Nucleus accumbens (tissue), 56 donors: ENCODE measurements at regions not wholly inside any gene's neighbourhood (a gene's known extent, or its start where the extent isn't known, plus 50 kb on each side); places are given as distances from the start of the nearest gene placed in this dataset.
A peak's percentile ranks its signal among the peaks of the same experiment; 100 is the strongest.
"Not testable (repeated sequence)": the region's sequence is repeated elsewhere in the genome, so short reads cannot be mapped to it uniquely, and the experiment has no call there.

Experiments used
- DNase-seq, 56 donors: peaks; one replicate each; lab custom pipeline; 2025; lab: John Stamatoyannopoulos, UW

DNA sequence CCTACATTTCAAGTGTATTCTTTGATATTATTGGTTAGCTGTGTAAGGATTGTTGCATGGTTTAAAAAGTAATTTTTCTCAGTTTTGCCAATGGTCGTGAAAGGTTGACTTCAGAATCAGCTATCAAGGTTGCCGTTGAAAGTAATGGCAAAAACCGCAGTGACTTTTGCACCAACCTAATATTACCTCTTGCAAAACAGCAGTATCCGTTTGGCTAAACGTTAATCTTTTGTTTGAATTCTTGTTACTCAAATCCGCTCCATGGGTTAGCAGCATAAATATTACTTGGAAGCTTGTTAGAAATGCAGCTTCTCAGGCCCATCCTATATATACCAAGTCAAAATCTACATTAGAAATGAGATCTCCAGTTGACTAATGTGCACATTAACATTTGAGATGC is 141.6 kb upstream of the PRSS12 start:
- DNase-seq, result not testable (repeated sequence)

DNA sequence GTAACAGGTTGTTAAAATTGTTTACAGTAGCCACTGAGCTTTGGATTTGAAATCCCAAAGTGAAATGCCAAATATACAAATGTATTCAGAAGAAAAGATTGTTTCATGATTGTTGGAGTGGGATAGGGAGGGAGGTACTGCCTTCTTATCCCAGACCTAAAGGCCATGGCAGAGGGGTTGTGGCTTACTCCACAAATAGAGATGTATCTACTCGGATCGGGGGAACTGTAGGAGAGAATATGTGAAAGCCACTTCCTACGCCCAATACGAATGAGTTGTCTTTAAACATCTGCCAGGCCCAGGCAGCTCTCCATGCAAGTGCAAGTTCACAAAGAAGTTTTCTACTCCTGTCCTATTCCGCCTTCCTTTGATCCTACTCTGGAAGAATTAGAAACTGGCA is 150.2 kb upstream of the PRSS12 start:
- DNase-seq, result not testable (repeated sequence)

DNA sequence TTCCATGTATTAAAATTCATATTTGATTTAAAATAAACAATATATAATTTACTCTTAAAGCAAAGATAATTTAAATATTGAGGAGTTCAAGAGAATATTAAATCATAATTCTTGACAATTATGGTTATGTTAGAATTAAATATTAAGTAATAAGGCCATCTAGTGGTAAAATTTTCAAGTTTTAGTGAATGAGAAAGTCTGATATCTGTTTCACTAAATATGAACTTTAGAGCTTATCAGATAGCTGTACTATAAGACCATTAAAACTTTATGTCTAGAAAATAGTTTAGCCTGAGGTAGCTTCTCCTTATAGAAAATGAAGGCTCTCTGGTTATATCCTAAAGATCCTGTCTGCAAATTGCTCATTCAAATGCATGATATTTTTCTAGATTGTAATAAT is 152.1 kb upstream of the PRSS12 start:
- not testable (repeated sequence) for DNase-seq

DNA sequence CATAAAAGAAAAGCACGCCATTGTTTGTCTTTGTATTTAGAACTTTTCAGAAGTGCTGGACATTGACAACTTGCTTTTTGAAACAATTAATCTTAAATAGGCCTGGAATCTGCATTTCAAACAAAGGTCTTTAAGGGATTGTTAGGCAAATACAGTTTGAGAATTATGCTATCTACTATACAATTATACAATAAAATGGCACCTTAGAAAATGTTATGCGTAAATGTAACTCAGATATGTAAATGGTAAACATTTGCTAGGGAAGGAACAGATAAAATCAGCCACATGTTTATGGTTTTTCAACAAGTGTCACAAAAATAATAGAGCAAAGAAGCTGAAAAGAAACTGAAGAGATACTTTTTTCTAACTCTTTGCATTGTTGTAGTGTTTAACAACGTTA is 152.7 kb upstream of the PRSS12 start:
- not testable (repeated sequence) for DNase-seq

DNA sequence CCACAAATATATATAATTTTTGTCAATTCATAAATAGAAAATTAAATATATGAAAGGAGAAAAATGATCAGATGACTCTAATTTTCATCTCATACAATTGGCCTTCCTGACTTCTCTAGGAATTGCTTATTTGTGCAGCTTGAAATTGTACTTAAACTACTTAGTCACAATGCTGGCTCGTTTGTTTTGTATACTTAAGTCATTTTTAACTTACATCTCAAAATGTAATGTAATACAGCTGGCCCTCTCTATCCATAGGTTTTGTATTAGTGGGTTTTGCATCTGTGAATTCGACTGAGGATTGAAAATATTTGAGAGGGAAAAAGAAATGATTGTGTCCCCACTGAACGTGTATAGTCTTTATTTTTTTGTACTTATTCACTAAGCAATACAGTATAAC is 160.1 kb upstream of the PRSS12 start:
- not testable (repeated sequence) for DNase-seq

DNA sequence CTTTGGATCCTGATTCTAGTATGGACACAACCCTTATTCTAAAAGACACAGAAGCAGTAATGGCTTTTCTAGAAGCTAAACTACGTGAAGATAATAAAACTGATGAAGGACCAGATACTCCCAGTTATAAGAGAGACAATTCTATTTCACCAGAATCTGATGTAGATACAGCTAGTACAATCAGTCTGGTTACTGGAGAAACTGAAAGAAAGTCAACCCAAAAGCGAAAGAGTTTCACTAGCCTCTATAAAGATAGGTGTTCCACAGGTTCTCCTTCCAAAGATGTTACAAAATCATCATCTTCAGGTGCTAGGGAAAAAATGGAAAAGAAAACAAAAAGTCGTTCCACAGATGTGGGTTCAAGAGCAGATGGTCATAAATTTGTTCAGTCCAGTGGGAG is 161.5 kb upstream of the PRSS12 start:
- DNase-seq, result not testable (repeated sequence)

DNA sequence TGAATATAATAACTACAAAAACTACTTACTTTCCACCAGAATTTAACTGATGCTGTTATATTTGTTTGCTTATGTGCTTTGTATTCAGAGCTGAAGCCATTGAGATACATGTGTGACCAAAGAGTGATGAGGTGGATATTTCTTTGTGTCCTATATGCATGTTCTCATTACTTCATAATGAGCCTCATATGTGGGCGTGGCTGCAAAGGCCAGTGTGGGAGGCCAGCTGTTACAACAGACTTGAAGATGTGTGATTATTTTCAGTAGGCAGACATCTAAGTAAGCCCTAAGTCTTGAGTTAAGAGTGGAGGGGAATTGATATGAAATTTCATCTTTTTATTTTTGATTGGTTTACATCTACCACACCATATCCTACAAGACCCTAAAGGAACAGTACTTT is 163.3 kb upstream of the PRSS12 start:
- DNase-seq, result not testable (repeated sequence)

DNA sequence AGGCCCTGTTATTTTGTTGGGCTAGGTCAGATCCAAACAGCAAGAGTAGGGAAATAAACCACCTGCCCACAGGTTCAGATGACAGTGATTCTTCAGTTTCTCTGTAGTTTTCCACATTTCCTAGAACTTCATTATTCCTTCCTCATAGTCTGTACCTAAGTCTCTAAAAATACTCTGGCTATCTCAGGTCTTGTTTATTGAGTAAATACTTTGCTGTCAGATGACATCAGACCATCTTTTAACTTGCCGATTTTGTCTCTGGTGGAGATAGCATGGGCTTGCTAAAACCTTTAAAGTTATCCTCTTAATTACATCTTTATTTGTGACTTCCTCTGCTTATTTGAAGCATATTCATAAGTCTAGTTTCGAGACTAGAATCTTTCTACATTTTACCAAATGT is 155.1 kb upstream of the METTL14 start:
- DNase-seq, result not testable (repeated sequence)

DNA sequence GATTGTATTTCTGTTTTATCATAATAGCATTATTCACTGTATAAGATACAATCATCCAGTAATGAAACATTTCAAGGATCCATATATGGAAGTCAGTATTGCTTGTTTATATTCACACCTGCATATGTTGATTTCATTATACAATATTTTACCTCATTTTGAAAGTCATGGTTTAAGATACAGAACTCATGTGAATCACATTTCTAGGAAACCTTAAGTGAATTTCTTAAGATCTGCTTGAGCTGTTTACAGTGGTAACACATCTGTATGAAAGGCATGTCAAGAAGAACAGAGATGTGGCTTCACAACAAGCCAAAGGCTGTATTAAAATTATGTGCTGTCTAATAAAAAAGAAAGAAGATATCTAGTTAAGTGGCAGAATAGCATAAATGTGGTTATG is 153.2 kb upstream of the METTL14 start:
- DNase-seq, result not testable (repeated sequence)

DNA sequence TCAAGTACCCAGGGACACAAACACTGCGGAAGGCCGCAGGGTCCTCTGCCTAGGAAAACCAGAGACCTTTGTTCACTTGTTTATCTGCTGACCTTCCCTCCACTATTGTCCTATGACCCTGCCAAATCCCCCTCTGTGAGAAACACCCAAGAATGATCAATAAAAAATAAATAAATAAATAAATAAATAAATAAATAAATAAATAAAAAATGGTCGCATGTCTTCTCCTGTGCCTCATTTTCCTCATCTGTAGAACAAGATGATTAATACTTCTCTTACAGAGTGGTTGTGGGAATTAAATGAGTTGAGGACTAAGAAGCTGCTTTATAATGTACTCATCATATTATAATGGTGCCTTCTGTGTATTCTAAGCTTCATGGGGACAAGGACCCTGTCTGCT is 149.4 kb upstream of the METTL14 start:
- not testable (repeated sequence) for DNase-seq

DNA sequence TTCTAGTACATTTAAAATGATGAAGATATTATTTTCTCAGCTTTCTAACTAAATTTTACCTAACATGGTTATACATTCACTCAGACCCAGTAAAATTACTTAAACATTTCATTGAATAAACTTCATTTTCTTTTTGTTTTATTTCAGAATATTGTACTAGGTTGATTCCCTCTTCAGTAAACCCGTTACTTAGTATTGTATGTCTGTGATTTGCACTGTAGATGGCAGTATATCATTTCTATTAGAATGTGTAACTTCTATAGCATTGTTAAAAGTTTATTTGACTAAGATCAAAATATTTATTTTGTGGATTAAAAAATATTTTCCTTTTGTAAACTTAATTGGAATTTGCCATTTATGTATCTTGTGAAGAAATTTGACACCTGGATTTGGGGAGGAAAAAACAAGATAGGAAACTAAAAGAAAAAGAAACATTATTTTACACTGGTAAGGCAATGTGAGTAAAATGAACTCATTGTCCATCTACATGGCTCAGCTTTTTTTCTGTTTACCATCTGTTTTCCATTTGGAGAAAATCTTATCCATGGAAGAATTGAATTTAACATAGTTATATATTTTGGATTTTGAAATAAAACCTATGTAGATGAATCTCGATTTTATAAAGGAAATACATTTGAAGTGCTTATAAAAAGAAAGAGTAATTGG is 145.6 kb upstream of the METTL14 start:
- not testable (repeated sequence) for DNase-seq

DNA sequence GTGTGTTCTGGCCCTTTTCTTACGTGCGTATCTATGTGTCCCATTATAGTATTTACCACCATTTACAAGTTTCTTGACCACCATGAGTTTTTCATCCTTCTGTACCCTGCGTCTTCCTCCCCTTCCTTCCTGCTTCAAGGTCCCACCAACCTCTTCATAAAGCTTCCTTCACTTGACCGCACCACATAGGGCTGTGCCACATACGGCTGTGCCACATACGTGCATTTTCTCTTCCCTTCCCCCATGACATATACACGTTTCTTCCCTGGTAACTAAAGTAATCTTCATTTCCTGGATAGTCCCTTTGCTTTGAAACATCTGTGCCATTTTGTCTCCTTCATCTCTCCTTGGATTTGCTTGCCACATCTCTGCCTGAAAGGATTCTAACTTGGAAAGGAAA is 128.6 kb upstream of the METTL14 start:
- not testable (repeated sequence) for DNase-seq

DNA sequence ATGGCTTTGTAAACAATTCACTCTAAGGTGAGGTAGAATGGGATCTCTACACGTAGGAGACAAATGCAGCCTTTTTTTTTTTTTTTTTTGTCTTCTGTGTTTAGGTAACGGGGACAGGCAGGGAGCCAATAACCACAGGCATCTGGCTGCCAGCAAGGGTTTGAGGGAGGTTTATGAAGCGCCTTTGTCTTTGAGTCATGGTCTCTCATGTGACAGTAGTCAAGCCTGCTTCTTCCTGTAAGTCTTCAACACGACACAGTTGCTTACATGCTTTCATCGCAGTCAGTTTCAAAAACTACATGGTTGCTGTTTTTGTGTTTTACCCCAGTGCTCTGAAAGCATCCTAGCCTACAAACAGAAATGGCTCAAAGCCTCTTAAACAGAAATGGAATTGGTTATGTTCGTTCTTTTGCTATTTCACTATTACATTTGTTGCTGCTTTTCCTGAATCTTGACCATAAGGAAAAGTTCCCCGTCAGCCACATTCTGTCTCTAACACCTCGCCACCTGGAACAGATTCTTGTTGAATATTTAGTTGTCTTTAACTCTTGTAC is 127.8 kb upstream of the METTL14 start:
- DNase-seq, result peak in 1 of 56 donors; percentile 6

DNA sequence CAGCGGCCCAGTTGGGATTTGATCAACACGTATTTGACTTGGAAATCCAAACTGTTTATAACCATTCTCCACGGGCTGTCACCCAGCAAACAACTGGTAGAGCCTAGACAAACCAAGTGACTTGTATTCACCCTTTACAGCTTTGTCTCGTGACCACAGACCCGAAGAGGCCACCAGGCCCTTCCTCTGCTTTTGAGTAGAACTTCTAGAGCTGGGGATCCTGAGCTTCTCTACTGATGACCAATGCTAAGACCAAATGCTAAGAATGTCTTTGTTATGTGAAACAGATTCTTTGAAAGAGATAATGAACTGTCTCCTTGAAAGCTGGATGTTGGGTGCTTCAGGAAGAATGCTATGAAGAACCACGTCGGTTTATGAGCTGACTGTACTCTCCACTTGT is 127.0 kb upstream of the METTL14 start:
- not testable (repeated sequence) for DNase-seq

DNA sequence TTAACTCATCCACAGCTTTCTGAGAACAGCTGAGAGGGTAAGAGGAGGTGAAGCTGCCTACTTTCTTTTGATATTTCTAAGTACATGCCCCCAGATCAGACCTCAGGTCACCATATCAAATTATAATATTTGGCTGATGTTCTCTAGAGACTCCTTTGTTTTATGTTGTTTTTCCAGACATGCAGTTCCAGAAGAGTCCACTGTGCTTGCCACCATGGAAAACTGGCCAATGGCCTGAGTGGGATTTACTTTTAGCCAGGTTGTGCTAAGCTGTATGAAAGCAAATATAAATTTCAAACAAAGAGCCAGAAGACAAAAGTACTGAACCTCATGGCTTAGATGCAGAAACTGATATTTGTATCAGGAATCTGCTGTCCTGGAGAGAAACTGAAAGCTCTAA is 123.6 kb upstream of the METTL14 start:
- DNase-seq, result not testable (repeated sequence)

DNA sequence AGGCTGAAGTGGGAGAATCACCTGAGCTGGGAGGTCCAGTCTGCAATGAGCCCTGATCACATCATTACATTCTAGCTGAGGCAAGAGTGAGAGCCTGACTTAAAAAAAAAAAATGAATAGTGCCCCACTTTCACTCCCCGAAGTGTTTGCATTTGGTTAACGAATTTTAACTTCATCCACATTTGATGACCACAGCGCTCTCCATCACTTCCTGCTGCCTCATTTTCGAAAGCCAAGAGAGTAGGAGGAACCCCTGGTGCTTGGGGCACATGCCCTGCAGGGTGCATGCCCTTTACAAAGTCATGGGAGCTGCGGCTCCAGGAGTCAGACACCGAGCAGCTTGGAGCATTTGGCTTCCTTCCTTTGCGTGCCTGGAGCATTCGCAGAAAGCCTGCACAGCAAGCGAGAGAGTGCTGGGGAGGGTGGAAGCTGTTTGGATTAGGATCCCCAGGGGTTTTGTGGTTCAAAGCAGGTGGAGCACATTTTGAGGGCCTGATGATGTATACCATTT is 119.1 kb upstream of the METTL14 start:
- not testable (repeated sequence) for DNase-seq

DNA sequence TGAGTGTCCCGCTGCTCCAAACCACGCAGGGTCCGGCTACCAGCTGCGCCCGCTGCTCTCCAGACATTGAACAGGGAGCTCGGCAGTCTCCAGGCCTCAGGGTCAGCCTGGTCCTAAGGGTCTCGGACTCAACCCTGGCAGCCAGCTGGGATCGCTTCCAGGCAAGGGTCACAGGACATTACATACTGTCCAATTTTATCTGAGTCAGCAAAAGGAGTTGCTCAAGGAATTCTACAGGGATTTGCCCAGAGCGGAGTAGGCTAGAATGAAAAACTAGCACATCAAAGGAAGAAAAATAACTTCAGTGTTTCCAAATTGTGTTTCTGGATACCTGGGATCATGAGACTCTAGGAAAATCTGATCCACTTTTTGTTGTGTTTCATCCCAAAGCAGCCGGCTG is 112.2 kb upstream of the METTL14 start:
- DNase-seq, result not testable (repeated sequence)

DNA sequence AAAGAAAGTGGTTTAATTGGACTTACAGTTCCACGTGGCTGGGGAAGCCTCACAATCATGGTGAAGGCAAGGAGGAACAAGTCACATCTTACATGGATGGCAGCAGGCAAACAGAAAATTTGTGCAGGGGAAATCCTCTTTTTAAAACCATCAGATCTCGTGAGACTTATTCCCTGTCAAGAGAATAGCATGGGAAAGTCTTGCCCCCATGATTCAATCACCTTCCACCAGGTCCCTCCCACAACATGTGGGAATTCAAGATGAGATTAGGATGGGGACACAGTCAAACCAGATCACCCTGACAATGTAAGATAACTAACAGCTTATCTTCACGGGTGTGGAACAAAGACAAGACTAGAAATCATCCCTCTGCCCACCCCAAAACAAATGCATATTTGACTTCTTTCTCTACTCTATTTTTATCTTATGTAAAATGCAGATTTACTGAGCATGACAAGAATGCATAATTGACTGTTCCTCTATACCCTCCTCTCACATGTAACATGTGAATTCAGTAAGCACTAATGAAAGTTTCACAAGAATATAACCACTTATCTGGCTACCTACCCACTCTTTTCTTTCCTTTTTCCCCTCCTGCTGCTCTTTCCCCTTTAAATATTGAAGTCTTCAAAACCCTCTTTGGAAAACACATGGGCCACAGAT is 110.8 kb upstream of the METTL14 start:
- DNase-seq, result not testable (repeated sequence)

DNA sequence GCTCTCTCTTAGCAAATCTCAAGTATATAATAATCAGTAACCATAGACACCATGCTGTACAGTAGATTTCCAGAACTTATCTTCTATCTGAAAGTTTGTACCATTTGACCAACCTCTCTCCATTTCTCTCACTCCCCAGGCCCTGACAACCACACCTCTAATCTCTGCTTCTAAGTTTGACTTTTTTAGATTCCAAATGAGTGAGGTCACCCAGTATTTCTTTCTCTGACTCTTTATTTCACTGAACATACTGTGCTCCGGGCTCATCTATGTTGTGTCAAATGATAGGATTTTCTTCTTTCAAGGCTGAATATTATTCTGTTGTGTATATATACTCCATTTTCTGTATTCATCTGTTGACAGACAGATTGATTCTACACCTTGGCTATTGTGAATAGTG is 110.1 kb upstream of the METTL14 start:
- not testable (repeated sequence) for DNase-seq

DNA sequence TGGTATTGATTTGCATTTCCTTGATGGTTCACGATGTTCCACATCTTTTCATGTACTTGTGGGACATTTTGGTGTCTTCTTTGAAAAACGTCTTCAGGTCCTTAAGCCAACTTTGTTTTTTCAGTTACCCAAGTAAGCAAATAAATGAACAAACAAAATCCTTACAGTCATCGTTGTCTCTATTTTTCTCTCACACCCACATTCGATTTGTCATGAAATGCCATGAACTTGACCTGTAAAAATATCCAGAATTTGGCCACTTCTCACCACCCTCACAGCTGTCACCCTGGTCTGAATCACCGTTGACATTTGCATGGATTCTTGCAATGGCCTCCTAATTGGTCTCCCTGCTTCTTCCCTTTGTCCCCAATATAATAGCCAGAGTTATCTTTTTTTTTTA is 109.5 kb upstream of the METTL14 start:
- DNase-seq, result not testable (repeated sequence)

DNA sequence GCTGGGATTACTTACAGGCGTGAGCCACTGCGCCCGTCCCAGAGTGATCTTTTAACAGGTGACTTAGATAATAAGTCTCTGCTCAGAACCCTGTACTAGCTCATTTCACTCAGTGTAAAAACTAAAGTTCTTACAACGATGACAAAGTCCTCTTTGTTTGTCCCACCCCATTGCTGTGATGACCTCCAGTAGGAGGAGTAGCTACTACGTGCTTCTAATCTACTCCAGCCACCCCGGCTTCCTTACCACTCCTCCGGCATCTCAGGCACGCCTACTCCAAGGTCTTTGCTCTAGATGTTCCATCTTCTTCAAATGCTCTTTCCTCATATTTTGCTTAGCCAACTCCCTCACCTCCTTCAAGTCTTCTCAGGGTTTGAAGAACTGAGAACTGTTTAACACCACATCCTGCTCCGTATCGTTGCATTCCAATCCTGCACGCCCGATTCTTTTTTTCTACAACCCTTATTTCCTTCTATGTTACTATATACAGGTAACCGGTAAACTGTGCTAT is 108.4 kb upstream of the METTL14 start:
- DNase-seq, result not testable (repeated sequence)
